ENCODE measurements at regions not wholly inside any gene's neighbourhood (a gene's known extent, or its start where the extent isn't known, plus 50 kb on each side); places are given as distances from the start of the nearest gene placed in this dataset.

DNA sequence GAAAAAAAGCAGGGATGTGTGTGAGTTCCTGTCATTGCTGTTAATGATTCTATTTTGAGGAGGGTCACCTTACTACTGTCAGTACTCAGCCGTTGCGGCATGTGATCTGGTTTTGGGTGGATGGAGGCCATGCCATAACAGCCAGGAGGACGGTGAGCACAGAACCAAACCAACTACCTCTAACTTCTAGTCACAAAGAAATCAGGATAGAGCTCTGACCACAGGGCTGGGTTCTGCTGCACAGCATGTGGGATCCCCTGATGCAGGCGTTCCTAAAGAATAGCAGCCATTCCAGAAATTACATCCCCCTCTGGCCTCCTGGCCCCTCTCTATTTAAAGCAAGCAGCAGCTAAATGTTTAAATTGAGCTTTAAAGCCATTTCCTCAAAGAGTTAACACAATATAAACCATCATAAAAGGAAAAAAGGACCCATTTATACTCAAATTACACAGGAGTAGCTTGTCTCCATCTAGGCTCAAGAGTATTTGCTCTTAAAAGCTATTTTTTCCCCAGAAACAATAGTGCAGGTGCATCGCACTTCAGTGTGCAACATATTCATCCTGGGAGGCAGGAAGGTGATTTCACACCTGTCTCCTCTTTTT, 786.4 kb downstream of the RNF144A start:
- H3K9me3 ChIP-seq: no peaks in the 10 kb centered on the region
- no peak overlapping the region for H3K4me3 ChIP-seq
- WGBS, 2 donors (ENCODE audit: low coverage in 1 of 2): 67 to 92% methylated on average over 4 to 5 of the region's 5 CpGs
- TF ChIP-seq EP300 (IDR thresholded peaks at IDR 0.05; ENCODE audit: low read depth) (no peak), POLR2AphosphoS5 (IDR thresholded peaks at IDR 0.05) (no peak)
- TF ChIP-seq, protein P1, sequence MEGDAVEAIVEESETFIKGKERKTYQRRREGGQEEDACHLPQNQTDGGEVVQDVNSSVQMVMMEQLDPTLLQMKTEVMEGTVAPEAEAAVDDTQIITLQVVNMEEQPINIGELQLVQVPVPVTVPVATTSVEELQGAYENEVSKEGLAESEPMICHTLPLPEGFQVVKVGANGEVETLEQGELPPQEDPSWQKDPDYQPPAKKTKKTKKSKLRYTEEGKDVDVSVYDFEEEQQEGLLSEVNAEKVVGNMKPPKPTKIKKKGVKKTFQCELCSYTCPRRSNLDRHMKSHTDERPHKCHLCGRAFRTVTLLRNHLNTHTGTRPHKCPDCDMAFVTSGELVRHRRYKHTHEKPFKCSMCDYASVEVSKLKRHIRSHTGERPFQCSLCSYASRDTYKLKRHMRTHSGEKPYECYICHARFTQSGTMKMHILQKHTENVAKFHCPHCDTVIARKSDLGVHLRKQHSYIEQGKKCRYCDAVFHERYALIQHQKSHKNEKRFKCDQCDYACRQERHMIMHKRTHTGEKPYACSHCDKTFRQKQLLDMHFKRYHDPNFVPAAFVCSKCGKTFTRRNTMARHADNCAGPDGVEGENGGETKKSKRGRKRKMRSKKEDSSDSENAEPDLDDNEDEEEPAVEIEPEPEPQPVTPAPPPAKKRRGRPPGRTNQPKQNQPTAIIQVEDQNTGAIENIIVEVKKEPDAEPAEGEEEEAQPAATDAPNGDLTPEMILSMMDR (IDR thresholded peaks at IDR 0.05): no peak
- no peaks in the 10 kb centered on the region for H3K4me1 ChIP-seq
- no peak for DNase-seq
- no peak overlapping the region for H3K27ac ChIP-seq
- no peaks in the 10 kb centered on the region for H3K27me3 ChIP-seq
- intact Hi-C loops (cut with DNase I; ENCODE audit: low total_unique reads) (no loop called here), in situ Hi-C loops (cut with MboI; ENCODE audit: low pct_ligation_motif_present in 1 of 4, low pct_unique_long_range_greater_than_20kb in 1 of 4, low sequenced_read_pairs in 3 of 4) (no loop called here)
- no peaks in the 10 kb centered on the region for H3K36me3 ChIP-seq

DNA sequence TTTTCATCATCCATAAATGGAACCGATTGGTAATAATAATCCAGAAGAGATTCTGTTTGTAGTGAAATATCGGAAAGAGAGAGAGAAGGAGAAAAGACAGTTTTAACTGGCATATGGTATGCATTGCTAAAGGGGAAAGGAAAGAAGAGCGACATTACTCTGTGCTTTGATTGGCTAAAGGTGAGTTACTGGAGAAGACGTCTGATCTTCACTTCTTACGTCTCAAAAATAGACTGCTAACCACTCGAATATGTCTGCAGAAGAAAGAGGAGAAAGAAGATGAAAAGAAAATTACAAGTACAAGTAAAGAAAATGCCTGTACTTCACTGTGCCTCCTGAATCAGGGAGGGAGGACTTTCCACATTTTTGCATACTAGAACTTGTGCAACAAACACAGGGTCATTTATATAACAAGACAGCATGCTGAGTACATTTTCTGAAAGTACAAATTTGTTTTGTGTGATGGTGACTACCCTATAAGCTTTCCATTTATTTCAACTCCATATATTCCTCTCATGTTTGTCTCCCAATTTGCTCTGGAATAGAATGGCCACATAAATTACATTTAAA, 787.2 kb downstream of the RNF144A start:
- H3K9me3 ChIP-seq: no peaks in the 10 kb centered on the region
- no peaks in the 10 kb centered on the region for H3K36me3 ChIP-seq
- no peak overlapping the region for H3K4me3 ChIP-seq
- H3K4me1 ChIP-seq: no peaks in the 10 kb centered on the region
- DNase-seq: no peak
- H3K27me3 ChIP-seq: no peaks in the 10 kb centered on the region
- intact Hi-C loops (cut with DNase I; ENCODE audit: low total_unique reads) (no loop called here), in situ Hi-C loops (cut with MboI; ENCODE audit: low pct_ligation_motif_present in 1 of 4, low pct_unique_long_range_greater_than_20kb in 1 of 4, low sequenced_read_pairs in 3 of 4) (no loop called here)
- 68 to 75% methylated on average over 5 to 6 of the region's 6 CpGs for WGBS, 2 donors (ENCODE audit: low coverage in 1 of 2)
- no peak overlapping the region for H3K27ac ChIP-seq
- TF ChIP-seq EP300 (IDR thresholded peaks at IDR 0.05; ENCODE audit: low read depth) (no peak), POLR2AphosphoS5 (IDR thresholded peaks at IDR 0.05) (no peak), POLR2A (IDR thresholded peaks at IDR 0.05) (no peak)
- TF ChIP-seq, protein P1 (IDR thresholded peaks at IDR 0.05): no peak

DNA sequence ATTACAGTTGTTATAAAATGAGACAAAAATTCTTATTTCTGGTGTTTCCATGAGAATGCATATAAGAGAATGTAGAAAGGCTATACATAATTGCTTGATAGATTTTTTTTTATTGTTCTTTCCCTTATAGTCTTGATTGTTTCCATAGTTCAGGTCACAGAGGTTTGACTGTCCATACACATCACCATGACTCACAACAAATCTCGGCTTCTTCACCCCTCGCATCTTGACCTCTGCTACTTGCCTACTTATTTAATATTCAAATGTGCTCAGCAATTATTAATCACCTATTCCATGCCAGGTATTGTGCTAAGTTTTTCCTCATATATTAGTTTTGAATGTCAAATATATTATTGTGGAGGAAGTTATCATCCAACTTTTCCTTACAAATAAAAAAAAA, 789.6 kb downstream of the RNF144A start:
- DNase-seq: no peak
- Histone ChIP-seq H3K9me3 (no peaks in the 10 kb centered on the region), H3K36me3 (no peaks in the 10 kb centered on the region), H3K4me1 (no peaks in the 10 kb centered on the region), H3K4me3 (no peak overlapping the region), H3K27ac (no peak overlapping the region), H3K27me3 (no peaks in the 10 kb centered on the region)
- in situ Hi-C loops (cut with MboI; ENCODE audit: low pct_ligation_motif_present in 1 of 4, low pct_unique_long_range_greater_than_20kb in 1 of 4, low sequenced_read_pairs in 3 of 4): no loop called here
- TF ChIP-seq, protein P1 (IDR thresholded peaks at IDR 0.05): no peak
- TF ChIP-seq EP300 (IDR thresholded peaks at IDR 0.05; ENCODE audit: low read depth) (no peak), POLR2A (IDR thresholded peaks at IDR 0.05) (no peak), POLR2AphosphoS5 (IDR thresholded peaks at IDR 0.05) (no peak)
- whole genome bisulfite sequencing, 2 donors (ENCODE audit: low coverage in 1 of 2): 93% methylated on average over 2 of the region's 2 CpGs
- intact Hi-C loops (cut with DNase I; ENCODE audit: low total_unique reads): no loop called here

DNA sequence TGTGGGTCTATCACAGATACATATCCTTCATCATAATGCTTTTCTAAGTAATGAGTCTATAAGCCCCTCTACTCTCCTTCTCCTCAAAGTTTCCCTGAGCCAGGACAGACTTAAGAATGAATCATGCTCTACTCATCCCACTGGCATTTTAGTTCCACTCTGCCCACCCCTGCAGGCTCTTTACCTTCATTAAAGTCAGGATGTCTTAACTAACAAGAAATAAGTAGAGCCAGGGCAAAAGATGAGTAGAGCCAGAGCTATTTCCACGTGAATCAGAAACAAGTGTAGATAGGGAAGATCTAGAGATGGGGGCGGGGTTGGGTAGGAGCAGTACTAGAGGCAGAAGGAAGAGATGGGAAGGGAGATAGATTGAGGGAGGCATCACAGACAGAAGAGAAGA, 790.5 kb downstream of the RNF144A start:
- Histone ChIP-seq H3K27me3 (no peaks in the 10 kb centered on the region), H3K4me3 (no peak overlapping the region), H3K4me1 (no peaks in the 10 kb centered on the region), H3K36me3 (no peaks in the 10 kb centered on the region), H3K27ac (no peak overlapping the region), H3K9me3 (no peaks in the 10 kb centered on the region)
- DNase-seq: no peak
- TF ChIP-seq POLR2AphosphoS5 (IDR thresholded peaks at IDR 0.05) (no peak), POLR2A (IDR thresholded peaks at IDR 0.05) (no peak), EP300 (IDR thresholded peaks at IDR 0.05; ENCODE audit: low read depth) (no peak)
- TF ChIP-seq, protein P1 (IDR thresholded peaks at IDR 0.05): no peak
- WGBS, 2 donors (ENCODE audit: low coverage in 1 of 2): 78 to 82% methylated on average over 2 of the region's 2 CpGs
- in situ Hi-C loops (cut with MboI; ENCODE audit: low pct_ligation_motif_present in 1 of 4, low pct_unique_long_range_greater_than_20kb in 1 of 4, low sequenced_read_pairs in 3 of 4) (no loop called here), intact Hi-C loops (cut with DNase I; ENCODE audit: low total_unique reads) (no loop called here)
